Esophagus squamous epithelium (tissue), 4 donors: ENCODE measurements at regions not wholly inside any gene's neighbourhood (a gene's known extent, or its start where the extent isn't known, plus 50 kb on each side); places are given as distances from the start of the nearest gene placed in this dataset.

ENCODE experiments used
- CTCF ChIP-seq, 6 experiments: fragments of 450-650 bp in 4 of 6; fragments of 200-600 bp in 2 of 6; sonication (generic) in 2 of 6; IDR thresholded peaks; one replicate each; pipeline ENCODE4 v1.5.1; 2016 to 2019; ENCODE audit warnings: antibody characterized with exemption in 6 of 6, mild to moderate bottlenecking in 4 of 6, moderate library complexity in 4 of 6
- POLR2A ChIP-seq, 4 donors: fragments of 450-650 bp; IDR thresholded peaks; one replicate each; pipeline ENCODE4 v1.6.1; 2017; ENCODE audit warnings: antibody characterized with exemption in 4 of 4, mild to moderate bottlenecking in 4 of 4, moderate library complexity in 3 of 4

- no peak for TF ChIP-seq POLR2A (IDR thresholded peaks at IDR 0.05)
- TF ChIP-seq CTCF (IDR thresholded peaks at IDR 0.05), result no peak
Observed at GRCh38 chr3:153495422-153495821, 333.4 kb downstream of the RAP2B start.
